ENCODE measurements at regions not wholly inside any gene's neighbourhood (a gene's known extent, or its start where the extent isn't known, plus 50 kb on each side); places are given as distances from the start of the nearest gene placed in this dataset.

DNA sequence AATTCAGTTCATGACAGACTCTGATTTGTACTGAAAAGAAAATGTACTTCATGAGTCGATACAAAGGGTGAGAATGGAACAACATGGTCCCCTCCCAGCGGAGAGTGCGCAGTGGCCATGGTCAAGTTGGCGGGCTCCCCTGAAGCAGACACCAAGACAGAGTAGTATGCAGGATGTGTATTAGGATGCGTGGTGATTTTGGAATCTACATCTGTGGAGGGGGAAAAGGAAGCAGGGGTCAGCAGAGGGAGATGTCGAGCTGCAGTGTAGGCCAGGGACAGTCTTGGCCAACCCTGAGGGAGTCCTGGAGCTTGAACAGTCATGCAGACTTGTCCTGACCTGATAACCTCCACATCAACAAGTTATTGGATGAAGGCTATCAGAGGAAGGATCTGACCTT, 481.0 kb downstream of the OMA1 start:
- H3K36me3 ChIP-seq (ENCODE audit: low read depth) = no peaks in the 10 kb centered on the region
- H2AFZ ChIP-seq = no peak overlapping the region
- ChIA-PET CTCF (no interaction called here), POLR2A (ENCODE audit: unreplicated experiment) (no interaction called here)
- peaks cover 11% of the 10 kb centered on the region for H3K27me3 ChIP-seq (ENCODE audit: insufficient read depth, low read depth)
- intact Hi-C loops (cut with micrococcal nuclease; ENCODE audit: unreplicated experiment) = no loop called here
- no peaks in the 10 kb centered on the region for H3F3A ChIP-seq (ENCODE audit: insufficient read depth, low read depth)
- H3K27ac ChIP-seq = no peak overlapping the region
- no peak overlapping the region for H3K4me3 ChIP-seq
- TF ChIP-seq, protein P1, sequence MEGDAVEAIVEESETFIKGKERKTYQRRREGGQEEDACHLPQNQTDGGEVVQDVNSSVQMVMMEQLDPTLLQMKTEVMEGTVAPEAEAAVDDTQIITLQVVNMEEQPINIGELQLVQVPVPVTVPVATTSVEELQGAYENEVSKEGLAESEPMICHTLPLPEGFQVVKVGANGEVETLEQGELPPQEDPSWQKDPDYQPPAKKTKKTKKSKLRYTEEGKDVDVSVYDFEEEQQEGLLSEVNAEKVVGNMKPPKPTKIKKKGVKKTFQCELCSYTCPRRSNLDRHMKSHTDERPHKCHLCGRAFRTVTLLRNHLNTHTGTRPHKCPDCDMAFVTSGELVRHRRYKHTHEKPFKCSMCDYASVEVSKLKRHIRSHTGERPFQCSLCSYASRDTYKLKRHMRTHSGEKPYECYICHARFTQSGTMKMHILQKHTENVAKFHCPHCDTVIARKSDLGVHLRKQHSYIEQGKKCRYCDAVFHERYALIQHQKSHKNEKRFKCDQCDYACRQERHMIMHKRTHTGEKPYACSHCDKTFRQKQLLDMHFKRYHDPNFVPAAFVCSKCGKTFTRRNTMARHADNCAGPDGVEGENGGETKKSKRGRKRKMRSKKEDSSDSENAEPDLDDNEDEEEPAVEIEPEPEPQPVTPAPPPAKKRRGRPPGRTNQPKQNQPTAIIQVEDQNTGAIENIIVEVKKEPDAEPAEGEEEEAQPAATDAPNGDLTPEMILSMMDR (conservative IDR thresholded peaks at IDR 0.05) = no peak
- TF ChIP-seq EZH2 (IDR thresholded peaks at IDR 0.05; ENCODE audit: low read depth) = no peak
- H4K20me1 ChIP-seq (ENCODE audit: insufficient read depth) = no peaks in the 10 kb centered on the region
- no peaks in the 10 kb centered on the region for H3K9me3 ChIP-seq (ENCODE audit: insufficient read depth, low read depth)
- BruUV-seq (replicated peaks) = no TSS peak
- no peaks in the 10 kb centered on the region for H3K4me1 ChIP-seq (replicated peaks; ENCODE audit: insufficient read depth)
- H3K79me2 ChIP-seq (ENCODE audit: low read depth) = no peaks in the 10 kb centered on the region
- no peak for DNase-seq
- H3K4me2 ChIP-seq = no peak overlapping the region
- no peaks in the 10 kb centered on the region for H3K9me2 ChIP-seq (ENCODE audit: insufficient read depth)

DNA sequence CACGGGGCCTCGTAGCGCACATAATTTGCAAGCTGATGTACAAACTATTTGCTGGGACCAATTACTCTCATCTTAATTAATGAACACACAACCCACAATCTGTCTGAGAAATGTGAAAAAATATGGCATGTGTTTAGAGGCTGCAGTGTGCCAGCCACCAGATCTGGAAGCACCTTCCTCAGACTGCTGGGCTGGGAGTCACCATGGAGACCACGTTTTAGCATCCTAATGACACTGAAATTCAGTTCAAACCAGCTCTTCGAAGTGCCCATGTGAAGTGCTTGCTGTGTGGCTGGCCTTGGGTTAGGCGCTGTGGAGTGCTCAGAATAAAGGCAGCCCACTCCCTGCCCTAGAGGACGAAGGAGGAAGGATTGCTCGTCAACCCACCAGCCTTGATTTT, 482.4 kb downstream of the OMA1 start:
- H3K4me3 ChIP-seq = no peak overlapping the region
- H3K9me2 ChIP-seq (ENCODE audit: insufficient read depth) = no peaks in the 10 kb centered on the region
- no peak for TF ChIP-seq EZH2 (IDR thresholded peaks at IDR 0.05; ENCODE audit: low read depth)
- TF ChIP-seq, protein P1 (conservative IDR thresholded peaks at IDR 0.05) = no peak
- no peaks in the 10 kb centered on the region for H3F3A ChIP-seq (ENCODE audit: insufficient read depth, low read depth)
- no peak overlapping the region for H3K4me2 ChIP-seq
- H3K9me3 ChIP-seq (ENCODE audit: insufficient read depth, low read depth) = no peaks in the 10 kb centered on the region
- H3K36me3 ChIP-seq (ENCODE audit: low read depth) = no peaks in the 10 kb centered on the region
- no peak overlapping the region for H2AFZ ChIP-seq
- H3K79me2 ChIP-seq (ENCODE audit: low read depth) = no peaks in the 10 kb centered on the region
- peaks cover 11% of the 10 kb centered on the region for H3K27me3 ChIP-seq (ENCODE audit: insufficient read depth, low read depth)
- no peaks in the 10 kb centered on the region for H3K4me1 ChIP-seq (replicated peaks; ENCODE audit: insufficient read depth)
- CTCF ChIA-PET = no interaction called here
- no peak for DNase-seq
- no peak overlapping the region for H3K27ac ChIP-seq
- POLR2A ChIA-PET (ENCODE audit: unreplicated experiment) = no interaction called here
- no TSS peak for BruUV-seq (replicated peaks)
- no peaks in the 10 kb centered on the region for H4K20me1 ChIP-seq (ENCODE audit: insufficient read depth)
- intact Hi-C loops (cut with micrococcal nuclease; ENCODE audit: unreplicated experiment) = no loop called here

DNA sequence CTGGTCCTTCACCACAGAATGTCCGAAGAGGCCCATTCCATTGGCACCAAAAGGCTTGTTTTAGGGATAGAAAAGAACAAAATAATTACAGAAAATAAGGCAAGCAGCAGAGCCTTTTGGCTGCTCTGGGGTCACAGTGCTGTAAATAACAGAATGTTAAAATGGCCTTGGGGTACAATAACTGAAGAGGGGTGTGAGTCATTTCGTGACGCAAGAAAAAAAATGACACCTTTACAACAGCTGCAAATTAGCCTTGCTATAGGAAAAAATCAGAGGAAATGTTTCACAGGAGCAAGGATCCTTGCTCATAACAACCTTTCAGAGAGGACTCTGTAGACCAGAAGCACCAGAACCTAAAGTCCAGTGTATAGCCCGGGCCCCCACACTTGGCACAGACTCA, 483.4 kb downstream of the OMA1 start:
- H3F3A ChIP-seq (ENCODE audit: insufficient read depth, low read depth) = no peaks in the 10 kb centered on the region
- ChIA-PET POLR2A (ENCODE audit: unreplicated experiment) (no interaction called here), CTCF (no interaction called here)
- no peaks in the 10 kb centered on the region for H3K9me2 ChIP-seq (ENCODE audit: insufficient read depth)
- H3K4me2 ChIP-seq = no peak overlapping the region
- no peaks in the 10 kb centered on the region for H3K79me2 ChIP-seq (ENCODE audit: low read depth)
- peaks cover 11% of the 10 kb centered on the region for H3K27me3 ChIP-seq (ENCODE audit: insufficient read depth, low read depth)
- no peaks in the 10 kb centered on the region for H3K36me3 ChIP-seq (ENCODE audit: low read depth)
- H3K4me1 ChIP-seq (replicated peaks; ENCODE audit: insufficient read depth) = no peaks in the 10 kb centered on the region
- TF ChIP-seq, protein P1 (conservative IDR thresholded peaks at IDR 0.05) = no peak
- TF ChIP-seq EZH2 (IDR thresholded peaks at IDR 0.05; ENCODE audit: low read depth) = no peak
- no peak overlapping the region for H2AFZ ChIP-seq
- intact Hi-C loops (cut with micrococcal nuclease; ENCODE audit: unreplicated experiment) = no loop called here
- no peak overlapping the region for H3K4me3 ChIP-seq
- no peak for DNase-seq
- no peaks in the 10 kb centered on the region for H4K20me1 ChIP-seq (ENCODE audit: insufficient read depth)
- H3K9me3 ChIP-seq (ENCODE audit: insufficient read depth, low read depth) = no peaks in the 10 kb centered on the region
- H3K27ac ChIP-seq = no peak overlapping the region
- no TSS peak for BruUV-seq (replicated peaks)

Data from PC-9 (cell line).